ENCODE measurements at regions not wholly inside any gene's neighbourhood (a gene's known extent, or its start where the extent isn't known, plus 50 kb on each side); places are given as distances from the start of the nearest gene placed in this dataset.
A peak's percentile ranks its signal among the peaks of the same experiment; 100 is the strongest.
"Not testable (repeated sequence)": the region's sequence is repeated elsewhere in the genome, so short reads cannot be mapped to it uniquely, and the experiment has no call there.

- not testable (repeated sequence) for DNase-seq
Observed at GRCh38 chr6:27825848-27826611, 86.2 kb downstream of the OR2B2 start.

GRCh38 chr6:27825025-27825793 is 87.0 kb downstream of the OR2B2 start:
- no peak for DNase-seq

DNA sequence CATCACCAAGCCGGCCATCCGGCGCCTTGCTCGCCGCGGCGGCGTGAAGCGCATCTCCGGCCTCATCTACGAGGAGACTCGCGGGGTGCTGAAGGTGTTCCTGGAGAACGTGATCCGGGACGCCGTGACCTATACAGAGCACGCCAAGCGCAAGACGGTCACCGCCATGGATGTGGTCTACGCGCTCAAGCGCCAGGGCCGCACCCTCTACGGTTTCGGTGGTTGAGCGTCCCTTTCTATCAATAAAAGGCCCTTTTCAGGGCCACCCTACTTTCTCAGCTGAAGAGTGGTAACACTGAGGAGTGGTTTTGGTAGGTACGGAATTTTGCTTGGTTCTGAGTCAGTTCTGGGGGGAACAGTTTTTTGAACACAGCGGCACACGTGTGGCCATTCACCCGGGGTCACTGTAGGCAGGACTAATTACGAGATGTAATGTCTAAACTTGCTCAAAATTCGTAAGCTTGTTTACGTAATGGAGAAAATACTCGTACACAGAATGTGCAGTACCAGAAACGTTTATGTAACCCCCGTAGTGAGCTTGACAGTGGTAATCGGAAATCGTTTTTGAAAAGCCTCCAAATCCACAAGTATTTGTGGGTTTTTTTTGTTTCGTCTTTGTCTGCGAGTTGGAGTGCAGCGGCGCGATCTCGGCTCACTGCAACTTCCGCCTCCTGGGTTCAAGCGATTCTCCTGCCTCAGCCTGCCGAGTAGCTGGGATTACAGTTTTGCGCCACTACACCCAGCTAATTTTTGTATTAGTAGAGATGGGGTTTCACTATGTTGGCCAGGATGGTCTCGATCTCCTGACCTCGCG is 87.8 kb downstream of the OR2B2 start:
- not testable (repeated sequence) for DNase-seq

- peak in 1 of 2 experiments; percentile 20 for DNase-seq
Observed at GRCh38 chr6:27823714-27824210, 88.4 kb downstream of the OR2B2 start.

DNA sequence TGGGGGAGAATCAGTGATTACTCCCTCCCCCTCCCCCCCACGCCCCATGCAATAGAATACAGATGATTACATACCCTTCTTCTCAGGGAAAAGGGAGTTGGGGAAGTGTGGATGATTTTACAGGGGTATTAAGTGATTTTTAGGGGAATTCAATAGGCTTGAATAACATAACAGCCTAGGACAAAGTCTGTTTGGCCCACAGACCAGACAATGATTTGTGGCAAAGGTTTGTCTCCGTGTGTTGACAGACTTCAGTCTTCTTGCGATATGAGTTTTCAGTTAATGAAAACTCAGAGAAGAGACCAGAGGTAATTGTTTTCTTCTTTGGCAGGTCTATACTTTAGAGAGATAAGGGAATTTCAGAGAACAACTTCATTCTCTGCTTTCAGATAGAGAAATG is 95.3 kb downstream of the OR2B2 start:
- DNase-seq = no peak

GRCh38 chr6:27814665-27815424 is 97.4 kb downstream of the OR2B2 start:
- no peak for DNase-seq

DNA sequence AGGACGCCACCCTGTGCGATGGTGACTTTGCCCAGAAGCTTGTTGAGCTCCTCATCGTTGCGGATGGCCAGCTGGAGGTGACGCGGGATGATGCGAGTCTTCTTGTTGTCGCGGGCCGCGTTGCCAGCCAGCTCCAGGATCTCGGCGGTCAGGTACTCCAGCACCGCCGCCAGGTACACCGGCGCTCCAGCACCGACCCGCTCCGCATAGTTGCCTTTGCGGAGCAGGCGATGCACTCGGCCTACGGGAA is 97.9 kb downstream of the OR2B2 start:
- not testable (repeated sequence) for DNase-seq

DNA sequence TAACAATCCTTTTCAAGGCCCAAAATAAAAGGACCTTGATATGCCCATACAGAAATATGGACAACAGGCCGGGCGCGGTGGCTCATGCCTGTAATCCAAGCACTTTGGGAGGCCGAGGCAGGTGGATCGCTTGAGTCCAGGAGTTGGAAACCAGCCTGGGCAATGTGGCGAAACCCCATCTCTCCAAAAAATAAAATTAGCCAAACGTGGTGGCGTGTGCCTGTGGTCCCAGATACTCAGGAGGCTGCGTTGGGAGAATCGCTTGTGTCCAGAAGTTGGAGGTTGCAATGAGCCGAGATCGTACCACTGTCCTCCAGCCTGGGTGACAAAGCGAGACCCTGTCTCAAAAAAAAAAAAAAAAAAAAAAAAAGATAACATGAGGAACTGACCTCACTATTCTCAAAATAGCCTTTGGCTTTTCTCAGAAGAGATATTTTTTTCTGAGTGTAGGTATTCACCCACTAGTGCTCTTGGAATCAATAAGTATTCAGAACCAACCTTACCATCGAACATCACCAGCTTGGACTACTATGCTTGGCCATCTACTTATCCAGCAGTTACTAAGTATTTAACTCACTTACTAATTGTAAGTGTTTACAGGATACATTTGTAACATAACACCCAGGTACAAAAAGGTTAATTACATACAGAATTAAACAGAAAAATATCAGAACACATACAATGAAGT is 99.2 kb downstream of the OR2B2 start:
- no peak for DNase-seq

DNA sequence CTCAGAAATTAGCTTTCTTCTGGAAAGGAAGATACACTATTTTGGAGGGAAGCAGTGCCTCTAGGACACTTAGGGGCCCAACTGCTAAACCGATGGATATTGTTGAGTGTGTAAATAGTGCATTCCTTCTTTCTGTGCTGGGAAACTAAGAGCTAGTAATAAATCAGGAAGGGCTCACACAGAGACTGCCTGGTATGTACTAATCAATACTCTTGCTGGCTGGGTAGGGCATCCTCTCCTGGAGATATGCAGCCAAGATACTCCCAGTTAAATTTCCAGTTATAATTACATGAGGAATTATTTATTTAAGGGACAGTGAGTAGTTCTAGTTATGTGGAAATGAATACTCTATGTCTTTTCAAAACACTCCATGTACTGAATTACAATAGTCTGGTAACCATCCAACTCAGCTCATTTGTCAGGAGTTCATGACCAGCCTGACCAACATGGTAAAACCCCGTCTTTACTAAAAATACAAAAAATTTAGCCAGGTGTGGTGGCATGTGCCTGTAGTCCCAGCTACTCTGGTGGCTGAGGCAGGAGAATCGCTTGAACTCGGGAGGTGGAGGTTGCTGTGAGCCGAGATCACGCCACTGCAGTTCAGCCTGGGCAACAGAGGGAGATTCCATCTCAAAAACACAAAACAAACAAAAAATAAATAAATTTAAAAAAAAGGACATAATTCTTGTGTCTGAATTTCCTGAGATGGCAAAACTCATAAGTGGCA is 100.0 kb downstream of the OR2B2 start:
- DNase-seq = no peak

GRCh38 chr6:27811451-27811772 is 100.8 kb downstream of the OR2B2 start:
- no peak for DNase-seq

DNA sequence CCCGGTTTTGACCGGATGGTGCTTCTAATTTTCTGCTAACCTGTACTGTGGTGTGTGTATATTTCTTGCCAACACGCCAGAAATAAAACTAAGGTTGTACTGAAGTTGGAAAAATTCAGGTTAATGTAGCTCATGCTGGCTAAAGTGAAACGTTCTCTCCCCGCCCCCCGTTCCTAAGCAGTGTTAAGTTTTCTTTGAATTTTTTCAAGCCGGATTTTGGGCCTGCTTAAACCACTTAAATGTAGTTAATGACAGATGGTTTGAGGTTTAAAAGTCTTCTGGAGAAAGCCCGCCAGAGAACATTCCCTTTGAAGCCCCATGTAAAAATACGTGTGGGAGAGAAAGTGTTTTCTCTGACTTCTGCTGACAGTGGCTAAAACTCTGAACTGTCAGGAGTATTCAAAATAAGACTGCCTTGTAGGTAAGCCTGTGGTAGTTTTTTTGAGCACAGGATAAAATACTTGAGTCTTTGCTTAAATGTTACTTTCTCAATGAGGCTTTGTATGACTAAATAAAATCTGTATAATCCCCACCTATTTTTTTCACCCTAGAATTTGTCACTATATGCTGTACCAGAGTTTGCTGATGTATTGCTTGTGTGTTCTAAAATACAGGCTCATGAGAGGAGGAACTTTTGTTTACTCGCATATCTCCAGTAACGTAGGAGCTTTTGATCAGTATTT is 101.3 kb downstream of the OR2B2 start:
- peak; percentile 56 to 82 for DNase-seq

DNA sequence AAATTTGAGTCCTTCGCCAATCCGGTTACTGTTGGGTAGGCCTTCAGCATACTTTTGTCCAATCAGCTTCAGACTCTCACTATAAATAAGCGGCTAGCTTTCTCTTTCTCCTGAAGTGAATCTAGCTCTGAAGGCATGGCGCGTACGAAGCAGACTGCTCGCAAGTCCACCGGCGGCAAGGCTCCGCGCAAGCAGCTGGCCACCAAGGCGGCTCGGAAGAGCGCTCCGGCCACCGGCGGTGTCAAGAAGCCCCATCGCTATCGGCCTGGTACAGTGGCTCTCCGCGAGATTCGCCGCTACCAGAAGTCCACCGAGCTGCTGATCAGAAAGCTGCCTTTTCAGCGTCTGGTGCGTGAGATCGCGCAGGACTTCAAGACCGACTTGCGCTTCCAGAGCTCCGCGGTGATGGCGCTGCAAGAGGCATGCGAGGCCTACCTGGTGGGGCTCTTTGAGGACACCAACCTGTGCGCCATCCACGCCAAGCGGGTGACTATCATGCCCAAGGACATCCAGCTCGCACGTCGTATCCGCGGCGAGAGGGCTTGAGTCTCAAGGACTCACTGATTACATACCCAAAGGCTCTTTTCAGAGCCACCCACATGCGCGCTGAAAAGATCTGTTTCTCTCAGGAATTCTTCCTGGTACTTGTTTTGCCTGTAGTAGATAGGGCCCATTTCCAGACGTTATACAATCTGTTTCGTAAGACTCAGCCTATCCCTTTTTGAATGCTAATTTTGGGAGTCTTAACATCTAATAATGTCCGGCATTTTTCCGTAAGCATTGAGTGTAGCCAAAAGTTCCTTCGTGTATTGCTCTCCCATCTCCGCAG is 102.0 kb downstream of the OR2B2 start:
- DNase-seq = peak; percentile 13 to 86

DNA sequence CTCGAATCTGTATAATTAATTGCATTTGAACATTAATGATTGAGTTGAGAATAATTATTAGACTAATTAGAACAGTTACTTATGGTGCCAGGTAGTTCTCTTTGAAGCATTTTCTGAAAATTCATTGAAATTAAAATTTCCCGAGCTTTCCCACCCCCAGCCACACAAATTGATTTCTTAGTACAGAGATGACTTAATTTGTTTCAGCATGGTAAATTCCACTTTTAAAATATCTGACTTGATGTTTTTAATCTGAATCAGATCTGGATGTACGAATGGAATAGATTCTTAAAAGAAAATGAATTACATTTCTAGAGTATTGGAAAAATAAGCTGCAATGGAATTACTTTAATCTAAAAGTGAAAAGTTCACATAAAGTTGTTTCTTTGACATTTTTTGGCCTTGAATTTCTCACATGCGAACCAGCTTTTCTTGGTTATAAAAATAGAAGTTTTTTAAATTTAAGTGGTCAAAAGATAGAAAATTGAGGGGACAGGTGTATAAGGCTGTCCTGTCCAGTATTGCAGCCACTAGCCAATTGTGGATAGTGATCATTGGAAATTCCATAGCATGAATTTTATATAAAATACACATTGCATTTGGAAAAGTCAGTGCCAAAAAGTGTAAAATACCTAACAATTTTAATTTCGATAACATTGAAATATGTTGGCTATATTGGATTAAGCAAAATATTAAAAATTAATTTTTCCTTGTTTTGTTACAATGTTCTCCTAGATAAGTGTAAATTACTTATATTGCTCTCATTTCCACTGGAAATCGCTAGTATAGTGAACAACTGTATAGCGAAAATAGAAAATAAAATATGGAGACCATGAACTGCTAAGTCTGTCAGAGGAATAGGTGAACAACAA is 102.9 kb downstream of the OR2B2 start:
- DNase-seq = no peak

DNA sequence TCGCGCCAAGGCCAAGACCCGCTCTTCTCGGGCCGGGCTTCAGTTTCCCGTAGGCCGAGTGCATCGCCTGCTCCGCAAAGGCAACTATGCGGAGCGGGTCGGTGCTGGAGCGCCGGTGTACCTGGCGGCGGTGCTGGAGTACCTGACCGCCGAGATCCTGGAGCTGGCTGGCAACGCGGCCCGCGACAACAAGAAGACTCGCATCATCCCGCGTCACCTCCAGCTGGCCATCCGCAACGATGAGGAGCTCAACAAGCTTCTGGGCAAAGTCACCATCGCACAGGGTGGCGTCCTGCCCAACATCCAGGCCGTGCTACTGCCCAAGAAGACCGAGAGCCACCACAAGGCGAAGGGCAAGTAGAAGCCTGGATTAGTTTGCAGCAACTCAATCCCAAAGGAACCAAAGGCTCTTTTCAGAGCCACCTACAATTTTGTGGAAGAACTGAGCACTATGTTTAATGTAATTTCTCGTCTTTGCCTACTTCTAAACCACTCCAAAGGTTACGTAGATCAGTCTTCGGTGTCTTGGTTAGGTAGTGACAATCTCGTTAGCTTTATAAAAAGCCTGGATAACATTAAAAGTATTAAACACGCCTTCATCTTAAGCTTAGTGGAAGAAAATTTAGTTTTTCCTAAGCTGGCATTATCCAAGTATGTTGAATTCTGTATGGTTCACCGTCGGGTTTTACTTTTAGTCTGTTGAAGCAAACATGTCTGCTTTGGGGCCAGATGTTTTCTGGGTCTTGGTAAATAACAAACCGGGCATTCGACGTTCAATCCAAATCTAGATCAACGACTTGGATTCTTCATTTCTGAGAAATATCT is 103.7 kb downstream of the OR2B2 start:
- peak in 1 of 2 experiments; percentile 33 for DNase-seq

DNA sequence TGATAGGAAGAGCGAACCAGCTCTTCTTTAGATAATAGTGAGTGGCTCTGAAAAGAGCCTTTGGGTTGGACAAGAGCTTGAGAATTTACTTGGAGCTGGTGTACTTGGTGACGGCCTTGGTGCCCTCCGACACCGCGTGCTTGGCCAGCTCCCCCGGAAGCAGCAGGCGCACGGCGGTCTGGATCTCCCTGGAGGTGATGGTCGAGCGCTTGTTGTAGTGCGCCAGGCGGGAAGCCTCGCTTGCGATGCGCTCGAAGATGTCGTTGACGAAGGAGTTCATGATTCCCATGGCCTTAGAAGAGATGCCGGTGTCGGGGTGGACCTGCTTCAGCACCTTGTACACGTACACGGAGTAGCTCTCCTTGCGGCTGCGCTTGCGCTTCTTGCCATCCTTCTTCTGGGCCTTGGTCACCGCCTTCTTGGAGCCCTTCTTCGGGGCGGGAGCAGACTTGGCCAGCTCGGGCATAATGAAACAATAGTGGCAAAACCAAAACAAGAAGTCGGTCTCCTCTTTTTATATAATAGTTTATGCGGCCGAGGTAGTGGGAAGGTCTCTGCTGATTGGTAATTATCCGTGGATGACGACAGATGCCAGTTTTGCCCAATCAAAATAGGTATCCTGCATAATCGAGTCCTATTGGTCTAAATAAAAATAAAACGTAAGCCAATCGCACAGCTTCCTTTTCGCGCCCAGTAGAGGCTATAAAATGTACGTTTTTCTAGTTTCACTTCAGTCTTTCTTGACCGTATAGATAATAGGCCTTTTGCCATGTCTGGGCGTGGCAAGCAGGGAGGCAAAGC is 104.6 kb downstream of the OR2B2 start:
- peak; percentile 66 to 85 for DNase-seq

DNA sequence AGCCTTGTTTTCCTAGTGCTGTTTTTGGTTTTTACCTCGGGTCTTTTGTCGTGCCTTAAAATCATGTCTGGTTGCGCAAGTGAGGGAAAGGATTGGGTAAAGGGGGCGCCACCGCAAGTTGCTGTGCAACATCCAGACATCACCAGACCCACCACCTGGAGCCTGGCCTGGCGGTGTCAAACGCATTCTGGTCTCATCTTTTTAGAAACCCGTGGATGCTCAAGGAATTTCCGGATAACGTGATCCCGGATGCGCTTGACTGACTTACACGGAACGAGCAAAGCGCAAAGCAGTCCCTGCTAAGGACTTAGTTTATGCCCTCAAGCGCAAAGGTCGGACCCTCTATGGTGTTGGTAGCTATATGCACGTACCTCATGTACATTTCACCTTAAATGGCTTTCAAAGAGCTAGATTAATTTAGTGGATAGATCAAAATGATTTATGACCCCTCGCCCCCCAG is 105.2 kb downstream of the OR2B2 start:
- DNase-seq = no peak

GRCh38 chr6:27805347-27805746 is 106.8 kb downstream of the OR2B2 start:
- no peak for DNase-seq

Data from NCI-H524 (cell line).